H9 (cell line): ENCODE measurements at regions not wholly inside any gene's neighbourhood (a gene's known extent, or its start where the extent isn't known, plus 50 kb on each side); places are given as distances from the start of the nearest gene placed in this dataset.

Experiments
- DNase-seq: peaks from one replicate; pipeline ENCODE4 v3.0.0-alpha.2; 2017
- H2AFZ ChIP-seq: one replicate; pipeline ENCODE4 v1.6.1; 2013; ENCODE audit warnings: mild to moderate bottlenecking, low read length, control low read depth, moderate library complexity
- H2AK5ac ChIP-seq: 2 replicates; pipeline ENCODE4 v1.6.1; 2013; ENCODE audit warnings: low read length, control low read depth, mixed read lengths; ENCODE audit not compliant: insufficient read length
- H2BK120ac ChIP-seq: one replicate; pipeline ENCODE4 v1.6.1; 2013; ENCODE audit warnings: low read depth, mild to moderate bottlenecking, low read length, control low read depth, inconsistent platforms; ENCODE audit not compliant: poor library complexity, severe bottlenecking
- H2BK12ac ChIP-seq: 2 replicates; pipeline ENCODE4 v1.6.1; 2013; ENCODE audit warnings: low read length, control low read depth, mixed read lengths, low read depth; ENCODE audit not compliant: insufficient read length
- H2BK15ac ChIP-seq: 2 replicates; pipeline ENCODE4 v1.6.1; 2013; ENCODE audit warnings: low read depth, low read length, control low read depth
- H2BK20ac ChIP-seq: one replicate; pipeline ENCODE4 v1.6.1; 2013; ENCODE audit warnings: low read depth, mild to moderate bottlenecking, low read length, control low read depth, inconsistent platforms; ENCODE audit not compliant: poor library complexity, severe bottlenecking
- H2BK5ac ChIP-seq: 2 replicates; pipeline ENCODE4 v1.6.1; 2013; ENCODE audit warnings: low read length, control low read depth, mixed read lengths; ENCODE audit not compliant: insufficient read length
- H3K14ac ChIP-seq: 2 replicates; pipeline ENCODE4 v1.6.1; 2013; ENCODE audit warnings: low read length, control low read depth; ENCODE audit not compliant: insufficient read depth
- H3K18ac ChIP-seq: 2 replicates; pipeline ENCODE4 v1.6.1; 2013; ENCODE audit warnings: low read depth, mild to moderate bottlenecking, mixed read lengths, low read length, control low read depth; ENCODE audit not compliant: insufficient read length
- H3K23ac ChIP-seq: 2 replicates; pipeline ENCODE4 v1.6.1; 2013; ENCODE audit warnings: low read length, control low read depth, mixed read lengths, low read depth; ENCODE audit not compliant: insufficient read length
- H3K23me2 ChIP-seq: 2 replicates; pipeline ENCODE4 v1.6.1; 2013; ENCODE audit warnings: low read depth, mild to moderate bottlenecking, mixed read lengths, low read length, control low read depth; ENCODE audit not compliant: insufficient read length, poor library complexity, severe bottlenecking
- H3K27ac ChIP-seq: 2 replicates; pipeline ENCODE4 v1.5.1; 2013; ENCODE audit warnings: low read length, control low read depth, mixed read lengths, low read depth; ENCODE audit not compliant: insufficient read length
- H3K27me3 ChIP-seq: 2 replicates; pipeline ENCODE4 v1.6.1; 2013; ENCODE audit warnings: low read length, control low read depth, inconsistent platforms; ENCODE audit not compliant: insufficient read depth
- H3K4ac ChIP-seq: 2 replicates; pipeline ENCODE4 v1.6.1; 2013; ENCODE audit warnings: low read depth, mild to moderate bottlenecking, control low read depth, inconsistent platforms, low read length, moderate library complexity
- H3K4me1 ChIP-seq: 2 replicates; pipeline ENCODE4 v1.6.1; 2013; ENCODE audit warnings: low read length, control low read depth, inconsistent platforms; ENCODE audit not compliant: insufficient read depth
- H3K4me2 ChIP-seq: 2 replicates; pipeline ENCODE4 v1.6.1; 2013; ENCODE audit warnings: low read length, control low read depth, mixed read lengths; ENCODE audit not compliant: insufficient read length, insufficient read depth
- H3K56ac ChIP-seq: 2 replicates; pipeline ENCODE4 v1.6.1; 2013; ENCODE audit warnings: low read depth, mild to moderate bottlenecking, mixed read lengths, low read length, control low read depth; ENCODE audit not compliant: insufficient read length
- H3K79me1 ChIP-seq: 2 replicates; pipeline ENCODE4 v1.6.1; 2013; ENCODE audit warnings: low read depth, mild to moderate bottlenecking, moderate library complexity, low read length, control low read depth, inconsistent platforms; ENCODE audit not compliant: insufficient read depth, poor library complexity, severe bottlenecking
- H3K79me2 ChIP-seq: 2 replicates; pipeline ENCODE4 v1.6.1; 2013; ENCODE audit warnings: low read length, control low read depth, inconsistent platforms; ENCODE audit not compliant: insufficient read depth
- H3K9ac ChIP-seq: 2 replicates; pipeline ENCODE4 v1.6.1; 2013; ENCODE audit warnings: low read length, control low read depth, mixed read lengths; ENCODE audit not compliant: insufficient read length; ENCODE audit errors: extremely low read depth
- H3K9me3 ChIP-seq: one replicate; pipeline ENCODE4 v1.6.1; 2013; ENCODE audit warnings: low read depth, low read length, inconsistent platforms; ENCODE audit not compliant: control insufficient read depth
- H3T11ph ChIP-seq: one replicate; pipeline ENCODE4 v1.6.1; 2013; ENCODE audit warnings: mild to moderate bottlenecking, low read length, control low read depth, inconsistent platforms
- H4K20me1 ChIP-seq: one replicate; pipeline ENCODE4 v1.6.1; 2013; ENCODE audit not compliant: control insufficient read depth, insufficient read length, insufficient read depth
- H4K5ac ChIP-seq: 2 replicates; pipeline ENCODE4 v1.6.1; 2013; ENCODE audit warnings: low read depth, mild to moderate bottlenecking, mixed read lengths, low read length, control low read depth; ENCODE audit not compliant: insufficient read length
- H4K8ac ChIP-seq: replicated peaks from 2 replicates; pipeline ENCODE4 v1.6.1; 2013; ENCODE audit warnings: low read length, control low read depth, mixed read lengths, low read depth; ENCODE audit not compliant: insufficient read length
- H4K91ac ChIP-seq: 2 replicates; pipeline ENCODE4 v1.6.1; 2013; ENCODE audit warnings: low read depth, mild to moderate bottlenecking, moderate library complexity, mixed read lengths, low read length, control low read depth; ENCODE audit not compliant: insufficient read length
- H3K27ac Mint-ChIP-seq, 3 experiments: 2 replicates in 2 of 3; 3 replicates in 1 of 3; pipeline ENCODE4 v1.8.0; 2020 to 2021; ENCODE audit warnings: mixed read lengths in 3 of 3, mild to moderate bottlenecking in 1 of 3, moderate library complexity in 1 of 3
- H3K27me3 Mint-ChIP-seq: 2 replicates; pipeline ENCODE4 v1.8.0; 2021; ENCODE audit warnings: low read depth, mild to moderate bottlenecking, moderate library complexity, mixed read lengths
- H3K36me3 Mint-ChIP-seq, 3 experiments: 2 replicates in 2 of 3; 3 replicates in 1 of 3; pipeline ENCODE4 v1.8.0; 2020 to 2021; ENCODE audit warnings: low read depth in 3 of 3, mixed read lengths in 3 of 3; ENCODE audit not compliant: insufficient read depth in 1 of 3
- H3K4me1 Mint-ChIP-seq, 2 experiments: 2 replicates each; pipeline ENCODE4 v1.8.0; 2020; ENCODE audit warnings: mixed read lengths in 2 of 2
- H3K4me3 Mint-ChIP-seq, 2 experiments: 2 replicates in 1 of 2; 3 replicates in 1 of 2; pipeline ENCODE4 v1.8.0; 2020 to 2021; ENCODE audit warnings: mild to moderate bottlenecking in 2 of 2, mixed read lengths in 2 of 2, moderate library complexity in 1 of 2
- H3K9me3 Mint-ChIP-seq, 2 experiments: 2 replicates in 1 of 2; 3 replicates in 1 of 2; pipeline ENCODE4 v1.8.0; 2020; ENCODE audit warnings: mild to moderate bottlenecking in 2 of 2, mixed read lengths in 2 of 2, moderate library complexity in 1 of 2
- WGBS: extraction: QIAGEN DNeasy Blood & Tissue Kit; methylation state at CpG from one replicate; pipeline ENCODE4 v1.1.7; 2013; ENCODE audit warnings: missing lambda C conversion rate, low lambda C conversion rate, mixed read lengths; ENCODE audit not compliant: insufficient read length; ENCODE audit errors: extremely low coverage; 5-methylcytosine and 5-hydroxymethylcytosine counted together
- TF ChIP-seq, protein P1 (sequence below): fragments of 200-600 bp; sonication (generic); conservative IDR thresholded peaks from 3 replicates; pipeline ENCODE4 v1.8.0; 2021; ENCODE audit warnings: antibody characterized with exemption, mild to moderate bottlenecking

DNA sequence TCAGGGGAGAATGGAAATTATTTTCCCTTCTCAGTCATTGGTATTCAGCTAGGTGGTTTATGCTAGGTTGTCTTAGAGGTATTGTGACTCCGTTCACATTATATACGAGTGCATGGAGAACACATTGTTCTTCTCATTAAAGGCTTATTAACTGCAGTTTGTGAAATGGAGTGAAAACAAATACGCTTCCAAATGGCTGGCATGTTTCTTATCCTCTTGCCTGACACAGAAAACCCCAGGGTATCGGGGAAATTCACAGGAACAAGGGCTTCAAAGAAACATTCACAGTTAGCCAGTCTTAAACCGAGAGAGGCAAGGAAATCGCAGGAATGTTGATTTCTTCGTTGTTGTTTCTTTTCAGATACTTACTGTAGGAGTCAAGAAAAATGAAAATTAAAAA lies 1047.9 kb upstream of the RBFOX1 start:
- no CpG with 5 or more reads among the region's 7 CpGs for WGBS

More for the DNA sequence above, 1047.9 kb upstream of the RBFOX1 start:
- Mint-ChIP-seq H3K9me3 (peaks cover 0 to 3% of the 10 kb centered on the region in 2 experiments; a peak in 1 of 5 replicates), H3K27me3 (no peaks in the 10 kb centered on the region), H3K27ac (peak overlapping the region; percentile 31 to 81 (median 44); a peak in 5 of 7 replicates), H3K4me1 (peaks cover 52% of the 10 kb centered on the region in 2 experiments), H3K36me3 (peaks cover 2 to 4% (median 3%) of the 10 kb centered on the region in 3 experiments; a peak in 3 of 7 replicates), H3K4me3 (0 out of 5 replicates have a peak overlapping the region, but pooled peaks of 1 of the 2 experiments have one; percentile 4)
- no peak overlapping the region for H4K5ac ChIP-seq
- H3K4ac ChIP-seq, result no peak overlapping the region
- no peak overlapping the region for H4K91ac ChIP-seq
- no peak overlapping the region for H3K9ac ChIP-seq
- TF ChIP-seq, protein P1, sequence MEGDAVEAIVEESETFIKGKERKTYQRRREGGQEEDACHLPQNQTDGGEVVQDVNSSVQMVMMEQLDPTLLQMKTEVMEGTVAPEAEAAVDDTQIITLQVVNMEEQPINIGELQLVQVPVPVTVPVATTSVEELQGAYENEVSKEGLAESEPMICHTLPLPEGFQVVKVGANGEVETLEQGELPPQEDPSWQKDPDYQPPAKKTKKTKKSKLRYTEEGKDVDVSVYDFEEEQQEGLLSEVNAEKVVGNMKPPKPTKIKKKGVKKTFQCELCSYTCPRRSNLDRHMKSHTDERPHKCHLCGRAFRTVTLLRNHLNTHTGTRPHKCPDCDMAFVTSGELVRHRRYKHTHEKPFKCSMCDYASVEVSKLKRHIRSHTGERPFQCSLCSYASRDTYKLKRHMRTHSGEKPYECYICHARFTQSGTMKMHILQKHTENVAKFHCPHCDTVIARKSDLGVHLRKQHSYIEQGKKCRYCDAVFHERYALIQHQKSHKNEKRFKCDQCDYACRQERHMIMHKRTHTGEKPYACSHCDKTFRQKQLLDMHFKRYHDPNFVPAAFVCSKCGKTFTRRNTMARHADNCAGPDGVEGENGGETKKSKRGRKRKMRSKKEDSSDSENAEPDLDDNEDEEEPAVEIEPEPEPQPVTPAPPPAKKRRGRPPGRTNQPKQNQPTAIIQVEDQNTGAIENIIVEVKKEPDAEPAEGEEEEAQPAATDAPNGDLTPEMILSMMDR, result no peak
- no peak overlapping the region for H2AK5ac ChIP-seq
- H2BK5ac ChIP-seq, result no peak overlapping the region
- H3K23me2 ChIP-seq, result no peaks in the 10 kb centered on the region
- no peaks in the 10 kb centered on the region for H3K27me3 ChIP-seq
- H4K8ac ChIP-seq, result no peak overlapping the region
- no peak overlapping the region for H2AFZ ChIP-seq
- no peak overlapping the region for H3K23ac ChIP-seq
- no peak overlapping the region for H3K14ac ChIP-seq
- no peak overlapping the region for H2BK20ac ChIP-seq
- no peaks in the 10 kb centered on the region for H3K9me3 ChIP-seq
- peaks cover 20% of the 10 kb centered on the region; the same call in 1 of the 2 replicates for H3K4me1 ChIP-seq
- H3K27ac ChIP-seq, result no peak overlapping the region
- H3K18ac ChIP-seq, result no peak overlapping the region
- H2BK12ac ChIP-seq, result no peak overlapping the region
- no peak for DNase-seq
- no peaks in the 10 kb centered on the region for H3K79me2 ChIP-seq
- H2BK15ac ChIP-seq, result no peak overlapping the region
- H3K56ac ChIP-seq, result no peak overlapping the region
- no peak overlapping the region for H3K4me2 ChIP-seq
- no peaks in the 10 kb centered on the region for H4K20me1 ChIP-seq
- no peaks in the 10 kb centered on the region for H3K79me1 ChIP-seq
- no peak overlapping the region for H2BK120ac ChIP-seq
- H3T11ph ChIP-seq, result no peak overlapping the region
